ENCODE measurements at regions not wholly inside any gene's neighbourhood (a gene's known extent, or its start where the extent isn't known, plus 50 kb on each side); places are given as distances from the start of the nearest gene placed in this dataset.
A peak's percentile ranks its signal among the peaks of the same experiment; 100 is the strongest.

DNA sequence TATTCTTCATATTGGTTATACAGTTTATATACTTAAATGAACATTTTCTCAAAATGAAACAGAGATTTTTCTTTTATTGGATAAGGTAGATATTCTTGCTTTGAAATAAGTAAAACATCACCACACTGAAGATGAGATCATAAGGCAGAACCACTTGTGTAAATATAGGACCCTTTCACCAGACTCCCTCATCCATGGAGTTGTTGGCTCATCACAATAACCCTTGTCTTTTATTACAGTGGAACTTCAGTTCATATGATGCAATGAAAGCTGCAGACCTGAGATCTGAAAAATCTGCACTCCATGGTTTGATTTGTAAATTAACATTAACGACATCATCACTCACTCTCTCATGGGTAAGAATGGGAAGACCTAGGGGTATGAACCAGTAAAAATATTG, 51.9 kb upstream of the DBX2 start:
- no peak for DNase-seq

- no peak for DNase-seq
Measured at GRCh38 chr12:45105996-45106395, 55.1 kb upstream of the DBX2 start.

- DNase-seq, result no peak
Measured at GRCh38 chr12:45112306-45112705, 61.4 kb upstream of the DBX2 start.

GRCh38 chr12:45121224-45121623, 70.3 kb upstream of the DBX2 start:
- no peak for DNase-seq

DNA sequence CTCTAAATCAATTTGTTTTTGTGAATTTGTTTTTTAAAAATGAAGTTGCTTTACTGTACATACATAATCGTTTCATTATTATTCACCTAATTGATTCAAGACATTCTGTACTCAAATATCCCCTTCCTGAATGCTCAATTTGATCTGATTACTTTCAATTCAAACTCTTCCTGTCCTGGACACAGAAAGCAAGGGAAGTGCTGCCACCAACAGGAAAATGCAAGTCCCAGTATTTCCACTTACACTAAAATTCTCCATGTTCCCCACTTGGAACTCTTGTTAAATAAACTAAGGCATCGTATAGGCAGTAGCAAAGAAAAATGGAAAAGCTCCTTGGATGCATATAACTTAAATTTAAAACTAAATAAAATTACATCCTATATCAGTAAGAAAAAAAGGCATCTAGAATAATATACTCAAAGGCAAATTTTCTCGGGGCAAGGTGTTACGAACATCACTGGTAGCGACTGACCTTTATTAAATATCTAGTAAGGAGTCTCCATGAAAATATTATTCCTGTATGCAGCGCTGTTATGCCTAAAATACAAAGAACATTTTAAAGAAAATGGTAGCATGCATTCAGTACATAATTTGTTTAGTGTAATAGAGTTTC, 72.0 kb upstream of the DBX2 start:
- DNase-seq, result peak; percentile 19

DNA sequence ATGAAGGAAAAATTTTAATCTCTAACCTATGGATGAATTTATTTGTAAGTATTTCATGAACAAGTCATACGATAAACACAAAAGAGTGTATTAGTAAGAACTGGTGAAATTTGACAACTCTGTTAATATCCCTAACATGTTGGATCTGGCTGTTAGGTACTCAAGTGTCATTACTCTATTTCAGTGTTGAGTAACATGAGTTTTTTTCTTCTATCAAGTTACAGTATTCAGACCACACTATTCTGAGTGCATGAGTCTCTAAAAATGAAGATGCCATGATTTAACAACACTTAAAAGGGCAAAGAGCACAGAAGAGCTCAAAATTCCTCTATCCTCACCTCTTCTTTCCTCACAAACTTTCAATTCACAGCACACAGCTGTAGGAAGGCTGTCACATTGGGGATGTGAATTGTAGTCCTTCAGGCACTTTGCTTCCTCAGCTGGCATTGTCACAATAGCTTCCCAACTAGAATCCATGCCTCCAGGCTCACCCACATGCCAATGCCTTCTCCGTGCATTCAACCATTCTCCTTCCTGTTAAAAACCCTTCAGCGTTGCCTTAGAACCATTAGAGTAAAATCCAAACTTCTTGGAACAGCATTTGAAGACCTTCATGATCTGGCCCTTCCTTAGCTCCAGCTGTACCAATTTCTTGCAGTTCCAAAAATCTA, 73.7 kb upstream of the DBX2 start:
- no peak for DNase-seq

DNA sequence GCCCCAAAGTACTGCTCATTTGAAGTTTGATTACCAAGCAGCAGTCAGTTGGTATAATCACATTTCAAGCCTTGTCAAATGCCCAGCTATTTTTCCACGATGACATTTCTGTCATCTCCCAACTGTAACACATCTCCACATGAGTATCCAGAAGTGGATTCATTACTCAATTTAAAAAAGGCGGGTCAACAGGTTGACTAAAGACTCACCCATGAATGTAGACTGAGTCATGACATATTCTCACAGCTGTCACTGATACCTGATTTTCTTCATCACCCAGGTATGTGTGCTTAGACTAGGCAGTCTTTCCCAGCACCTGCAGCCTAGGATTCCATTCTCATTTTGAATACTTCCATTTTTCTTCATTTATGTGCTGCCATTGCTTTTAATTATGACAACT, 75.1 kb upstream of the DBX2 start:
- no peak for DNase-seq

DNA sequence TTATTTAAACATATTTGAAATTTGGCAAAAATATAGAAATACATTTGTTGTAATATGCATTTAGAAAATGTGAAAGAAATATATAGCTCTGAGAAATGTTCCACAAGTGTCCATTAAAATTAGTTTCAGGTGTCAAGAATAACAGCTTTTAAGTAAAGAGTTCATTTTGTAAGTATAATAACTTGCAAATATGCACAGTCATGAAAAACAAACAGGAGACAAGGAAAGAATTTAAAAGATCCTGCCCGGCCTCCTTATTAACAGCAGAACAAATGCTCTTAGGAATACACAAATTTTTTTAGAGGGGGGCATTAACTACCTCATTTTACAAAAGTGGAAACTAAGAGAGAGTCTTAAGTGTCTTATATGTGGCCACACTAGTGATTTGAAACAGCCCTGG, 77.7 kb upstream of the DBX2 start:
- DNase-seq, result no peak

DNA sequence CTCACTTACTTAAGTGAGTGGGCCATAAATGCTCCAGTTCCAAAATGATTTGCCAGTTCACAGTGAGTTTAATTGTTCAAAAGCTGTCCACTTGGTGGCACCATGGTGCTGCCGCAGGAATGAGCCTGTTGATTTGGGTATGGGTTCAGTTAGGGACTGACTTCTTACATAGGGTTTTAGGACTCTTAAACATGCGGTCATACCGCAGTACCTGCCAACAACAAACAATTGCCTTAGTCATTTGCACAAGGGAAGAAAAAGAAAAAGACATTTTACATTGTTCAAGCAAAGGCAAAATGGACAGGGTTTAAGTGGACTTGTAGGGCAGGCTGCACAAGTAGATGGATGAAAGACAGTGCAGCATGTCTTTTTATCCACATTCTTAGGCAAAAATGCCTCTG, 80.0 kb upstream of the DBX2 start:
- peak; percentile 5 for DNase-seq

DNA sequence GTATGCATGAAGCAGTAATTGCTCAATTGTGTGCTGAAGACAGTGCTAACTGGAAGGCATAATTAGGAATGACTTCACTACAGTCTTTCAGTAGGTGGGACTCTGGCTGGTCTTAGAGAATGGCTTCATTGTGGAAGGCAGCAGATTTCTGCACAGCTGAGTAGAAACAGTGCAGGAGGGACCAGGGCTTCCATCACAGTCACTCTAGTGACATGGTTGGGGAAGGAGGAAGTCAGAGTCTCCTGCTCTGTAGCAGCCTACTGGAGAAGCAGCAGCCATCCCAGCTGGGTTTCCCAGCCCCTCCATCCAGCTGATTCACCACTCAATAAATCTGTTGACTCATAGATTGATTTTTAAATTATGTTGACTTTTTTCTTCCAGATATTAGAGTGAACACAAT, 80.6 kb upstream of the DBX2 start:
- no peak for DNase-seq

- DNase-seq, result no peak
Measured at GRCh38 chr12:45138609-45139008, 77.3 kb upstream of the ANO6 start.

DNA sequence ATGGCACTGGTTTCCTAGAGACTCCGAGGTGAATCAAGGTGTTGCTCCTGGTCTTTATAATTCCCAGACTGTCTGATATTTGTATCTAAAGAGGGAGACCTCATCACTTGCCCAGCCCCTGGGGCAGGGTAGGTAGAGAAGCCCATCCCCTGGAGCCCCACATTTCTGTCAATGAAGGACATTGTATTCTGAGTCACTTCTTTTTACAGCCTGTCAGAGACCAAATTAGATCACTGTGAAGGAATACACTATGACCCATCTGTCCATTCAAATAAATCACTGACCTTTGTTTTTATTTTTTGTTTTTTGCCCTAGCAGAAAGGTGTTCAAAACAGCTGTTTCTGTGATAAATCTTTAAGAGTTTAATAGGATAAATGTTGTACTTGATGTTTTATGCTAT, 67.9 kb upstream of the ANO6 start:
- DNase-seq, result no peak

DNA sequence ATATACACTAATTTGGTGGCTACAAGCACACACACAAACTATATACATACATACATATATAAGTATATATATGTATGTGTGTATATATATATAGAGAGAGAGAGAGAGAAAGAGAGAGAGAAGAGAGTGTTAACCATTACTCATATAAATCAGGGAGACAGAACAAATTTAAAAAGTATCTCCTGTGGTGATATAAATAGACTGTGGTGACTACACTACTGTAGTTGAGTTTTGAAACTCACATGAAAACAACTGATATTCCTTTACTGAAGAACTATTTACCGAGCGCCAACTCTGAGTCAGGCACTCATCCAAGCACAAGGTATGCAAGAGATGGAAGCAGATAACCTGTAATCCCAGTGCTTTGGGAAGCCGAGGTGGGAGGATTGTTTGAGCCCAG, 67.3 kb upstream of the ANO6 start:
- no peak for DNase-seq

- DNase-seq, result no peak
Measured at GRCh38 chr12:45165284-45165683, 50.6 kb upstream of the ANO6 start.

- DNase-seq, result no peak
Measured at GRCh38 chr12:45166056-45166455, 49.8 kb upstream of the ANO6 start.
